WI38 (cell line): ENCODE measurements at regions not wholly inside any gene's neighbourhood (a gene's known extent, or its start where the extent isn't known, plus 50 kb on each side); places are given as distances from the start of the nearest gene placed in this dataset.

Source experiments
- H3K4me3 ChIP-seq: 2 replicates; pipeline ENCODE4 v1.5.1; 2011; ENCODE audit warnings: low read depth, mild to moderate bottlenecking, control low read depth, low read length
- CTCF ChIP-seq: IDR thresholded peaks from 2 replicates; pipeline ENCODE4 v1.5.1; 2012; ENCODE audit warnings: low read depth, mild to moderate bottlenecking, control low read depth, low read length

GRCh38 chr2:71934595-71935261, 212.9 kb downstream of the CYP26B1 start:
- TF ChIP-seq CTCF, result no peak

GRCh38 chr2:71934320-71934593, 213.4 kb downstream of the CYP26B1 start:
- TF ChIP-seq CTCF, result no peak

More at GRCh38 chr2:71934595-71935261, 212.9 kb downstream of the CYP26B1 start:
- no peak overlapping the region for H3K4me3 ChIP-seq

GRCh38 chr2:71933467-71934319, 214.0 kb downstream of the CYP26B1 start:
- TF ChIP-seq CTCF, result 0 out of 2 replicates have a peak, but pooled peaks have one; percentile 16
- H3K4me3 ChIP-seq, result no peak overlapping the region

More at GRCh38 chr2:71934320-71934593, 213.4 kb downstream of the CYP26B1 start:
- no peak overlapping the region for H3K4me3 ChIP-seq

- TF ChIP-seq CTCF, result no peak
These were observed 214.7 kb downstream of the CYP26B1 start for GRCh38 chr2:71932780-71933466.

GRCh38 chr2:71932037-71932779, 215.5 kb downstream of the CYP26B1 start:
- H3K4me3 ChIP-seq, result no peak overlapping the region
- TF ChIP-seq CTCF, result no peak

More at GRCh38 chr2:71932780-71933466, 214.7 kb downstream of the CYP26B1 start:
- H3K4me3 ChIP-seq, result no peak overlapping the region

GRCh38 chr2:71930049-71930681, 217.5 kb downstream of the CYP26B1 start:
- H3K4me3 ChIP-seq, result no peak overlapping the region
- TF ChIP-seq CTCF, result no peak
